Brain microvascular endothelial cell (primary cell): ENCODE measurements at regions not wholly inside any gene's neighbourhood (a gene's known extent, or its start where the extent isn't known, plus 50 kb on each side); places are given as distances from the start of the nearest gene placed in this dataset.
"Not testable (repeated sequence)": the region's sequence is repeated elsewhere in the genome, so short reads cannot be mapped to it uniquely, and the experiment has no call there.

Experiments used
- DNase-seq: peaks from one replicate; pipeline ENCODE4 v3.0.0-alpha.2; 2020
- H3K27ac ChIP-seq: fragments of 250-450 bp; sonication (Bioruptor Pico); 2 replicates; pipeline ENCODE4 v1.5.1; 2020; ENCODE audit warnings: mild to moderate bottlenecking, moderate library complexity
- H3K27me3 ChIP-seq: fragments of 250-450 bp; sonication (Bioruptor Pico); replicated peaks from 2 replicates; pipeline ENCODE4 v1.5.1; 2020; ENCODE audit warnings: mild to moderate bottlenecking
- H3K36me3 ChIP-seq: fragments of 250-450 bp; sonication (Bioruptor Pico); replicated peaks from 2 replicates; pipeline ENCODE4 v1.5.1; 2020; ENCODE audit warnings: mild to moderate bottlenecking
- H3K4me3 ChIP-seq: 2 replicates; pipeline ENCODE4 v1.5.1; 2011; ENCODE audit warnings: low read depth, mild to moderate bottlenecking, control low read depth, low read length, moderate library complexity
- in situ Hi-C: cut with HindIII; loops from 2 replicates; pipeline ENCODE4 v1.10.0; 2017; ENCODE audit warnings: low sequenced_read_pairs, low pct_ligation_motif_present
- TF ChIP-seq, protein P1 (sequence below): IDR thresholded peaks from 2 replicates; pipeline ENCODE4 v1.5.1; 2011; ENCODE audit warnings: low read depth, mild to moderate bottlenecking, moderate library complexity, low read length, control low read depth, inconsistent platforms; ENCODE audit errors: missing control alignments

DNA sequence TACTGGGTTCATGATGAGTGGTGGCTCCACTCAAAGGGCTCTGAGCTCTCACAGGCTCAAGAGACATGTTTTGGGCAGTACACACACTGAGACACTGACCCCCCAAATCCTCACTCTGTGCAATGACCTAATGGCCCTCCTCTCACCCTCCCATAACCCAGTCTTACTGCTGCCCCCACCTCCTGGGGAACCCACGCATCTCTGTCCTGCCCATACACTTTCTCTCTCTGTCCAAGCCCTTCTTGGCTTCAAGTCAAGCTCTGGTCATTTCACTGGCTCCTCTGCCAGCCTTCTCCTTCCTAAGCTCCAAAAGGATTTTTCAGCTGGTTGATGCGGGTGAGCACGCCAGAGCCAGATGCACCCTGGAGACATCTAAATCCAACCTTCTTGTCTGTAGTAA is 187.9 kb upstream of the TSHZ3 start:
- no peak for DNase-seq
- Histone ChIP-seq H3K4me3 (no peak overlapping the region), H3K36me3 (no peaks in the 10 kb centered on the region), H3K27me3 (no peaks in the 10 kb centered on the region), H3K27ac (no peak overlapping the region)
- in situ Hi-C loops, result no loop called here
- TF ChIP-seq, protein P1, sequence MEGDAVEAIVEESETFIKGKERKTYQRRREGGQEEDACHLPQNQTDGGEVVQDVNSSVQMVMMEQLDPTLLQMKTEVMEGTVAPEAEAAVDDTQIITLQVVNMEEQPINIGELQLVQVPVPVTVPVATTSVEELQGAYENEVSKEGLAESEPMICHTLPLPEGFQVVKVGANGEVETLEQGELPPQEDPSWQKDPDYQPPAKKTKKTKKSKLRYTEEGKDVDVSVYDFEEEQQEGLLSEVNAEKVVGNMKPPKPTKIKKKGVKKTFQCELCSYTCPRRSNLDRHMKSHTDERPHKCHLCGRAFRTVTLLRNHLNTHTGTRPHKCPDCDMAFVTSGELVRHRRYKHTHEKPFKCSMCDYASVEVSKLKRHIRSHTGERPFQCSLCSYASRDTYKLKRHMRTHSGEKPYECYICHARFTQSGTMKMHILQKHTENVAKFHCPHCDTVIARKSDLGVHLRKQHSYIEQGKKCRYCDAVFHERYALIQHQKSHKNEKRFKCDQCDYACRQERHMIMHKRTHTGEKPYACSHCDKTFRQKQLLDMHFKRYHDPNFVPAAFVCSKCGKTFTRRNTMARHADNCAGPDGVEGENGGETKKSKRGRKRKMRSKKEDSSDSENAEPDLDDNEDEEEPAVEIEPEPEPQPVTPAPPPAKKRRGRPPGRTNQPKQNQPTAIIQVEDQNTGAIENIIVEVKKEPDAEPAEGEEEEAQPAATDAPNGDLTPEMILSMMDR, result no peak

DNA sequence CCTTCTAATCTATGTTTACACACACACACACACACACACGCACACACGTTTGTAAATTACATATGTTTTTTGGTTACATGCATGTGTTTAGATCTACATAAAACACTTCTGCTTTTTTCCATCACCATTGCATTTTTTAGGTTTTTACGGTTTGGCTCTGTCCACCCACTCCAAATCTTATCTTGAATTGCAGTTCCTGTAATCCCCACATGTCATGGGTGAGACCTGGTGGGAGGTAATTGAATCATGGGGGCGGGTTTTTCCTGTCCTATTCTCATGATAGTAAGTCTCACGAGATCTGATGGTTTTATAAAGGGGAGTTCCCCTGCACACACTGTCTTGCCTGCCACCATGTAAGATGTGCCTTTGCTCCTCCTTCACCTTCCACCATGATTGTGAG is 188.7 kb upstream of the TSHZ3 start:
- H3K36me3 ChIP-seq, in situ Hi-C loops, H3K27me3 ChIP-seq, H3K4me3 ChIP-seq, DNase-seq, H3K27ac ChIP-seq: not testable (repeated sequence)

- Histone ChIP-seq H3K36me3 (no peaks in the 10 kb centered on the region), H3K4me3 (no peak overlapping the region), H3K27me3 (no peaks in the 10 kb centered on the region), H3K27ac (no peak overlapping the region)
- in situ Hi-C loops, result no loop called here
- no peak for DNase-seq
- TF ChIP-seq, protein P1, result no peak
These were observed 189.6 kb upstream of the TSHZ3 start for GRCh38 chr19:31538879-31539278.

DNA sequence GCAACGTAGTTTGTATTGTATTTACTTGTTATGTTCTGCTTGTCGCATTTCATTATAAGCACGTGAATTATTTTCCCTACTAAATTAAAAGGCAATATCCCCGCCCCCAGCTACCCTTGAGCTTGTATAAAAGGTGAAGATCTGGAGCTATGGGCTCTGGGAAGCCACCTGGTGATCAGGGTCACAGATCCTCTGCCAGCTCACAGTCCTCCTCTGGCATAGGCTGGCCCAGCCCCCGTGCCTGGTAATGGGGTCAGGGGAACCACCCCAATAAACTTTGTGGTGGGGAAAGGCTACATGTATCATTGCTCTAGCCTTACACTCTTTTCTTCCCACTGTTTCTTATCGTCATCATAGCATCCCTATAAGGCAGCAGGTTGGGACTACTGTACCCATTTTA is 190.2 kb upstream of the TSHZ3 start:
- no peak overlapping the region for H3K4me3 ChIP-seq
- in situ Hi-C loops, result no loop called here
- no peaks in the 10 kb centered on the region for H3K36me3 ChIP-seq
- TF ChIP-seq, protein P1, result no peak
- H3K27me3 ChIP-seq, result no peaks in the 10 kb centered on the region
- no peak for DNase-seq
- H3K27ac ChIP-seq, result no peak overlapping the region

DNA sequence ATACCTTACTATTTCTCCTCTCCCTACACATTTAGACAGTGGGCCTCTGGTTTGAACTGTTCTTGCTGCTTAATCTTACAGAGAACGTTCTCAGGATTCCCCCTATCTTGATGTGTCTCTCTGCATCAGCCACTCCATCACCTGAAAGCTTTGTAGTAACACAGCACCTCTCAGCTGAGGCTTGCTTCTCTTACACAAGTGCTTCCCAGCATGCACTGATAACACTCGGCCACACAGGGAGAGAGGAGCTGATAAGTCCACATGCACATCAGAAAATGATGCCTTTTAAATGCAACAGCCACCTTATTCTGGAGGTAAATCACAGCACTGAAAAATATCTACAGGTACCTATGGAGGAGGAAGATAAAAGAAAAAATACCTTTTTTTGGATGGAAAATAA is 192.2 kb upstream of the TSHZ3 start:
- Histone ChIP-seq H3K27ac (no peak overlapping the region), H3K4me3 (no peak overlapping the region), H3K27me3 (no peaks in the 10 kb centered on the region), H3K36me3 (no peaks in the 10 kb centered on the region)
- TF ChIP-seq, protein P1, result no peak
- DNase-seq, result no peak
- in situ Hi-C loops, result no loop called here

- TF ChIP-seq, protein P1, result no peak
- no peak for DNase-seq
- no peak overlapping the region for H3K4me3 ChIP-seq
- no peaks in the 10 kb centered on the region for H3K36me3 ChIP-seq
- H3K27ac ChIP-seq, result no peak overlapping the region
- in situ Hi-C loops, result no loop called here
- H3K27me3 ChIP-seq, result no peaks in the 10 kb centered on the region
These were observed 194.2 kb upstream of the TSHZ3 start for GRCh38 chr19:31543456-31543855.
